CD4-positive, alpha-beta T cell treated with Interleukin-1 beta for 1 hour (primary cell): ENCODE measurements at regions not wholly inside any gene's neighbourhood (a gene's known extent, or its start where the extent isn't known, plus 50 kb on each side); places are given as distances from the start of the nearest gene placed in this dataset.
"Not testable (repeated sequence)": the region's sequence is repeated elsewhere in the genome, so short reads cannot be mapped to it uniquely, and the experiment has no call there.

ENCODE experiments used
- DNase-seq, 2 donors: peaks; one replicate each; pipeline ENCODE4 v3.0.0-alpha.2; 2020 to 2022

- DNase-seq, result no peak
Measured at GRCh38 chr2:194044321-194044720, 1612.7 kb upstream of the SLC39A10 start.

GRCh38 chr2:194021130-194021529 is 1635.9 kb upstream of the SLC39A10 start:
- not testable (repeated sequence) for DNase-seq

- no peak for DNase-seq
Measured at GRCh38 chr2:194020155-194020554, 1636.9 kb upstream of the SLC39A10 start.

- no peak for DNase-seq
Measured at GRCh38 chr2:194015751-194016150, 1641.3 kb upstream of the SLC39A10 start.

GRCh38 chr2:194014639-194015038 is 1642.4 kb upstream of the SLC39A10 start:
- no peak for DNase-seq

GRCh38 chr2:194004590-194005206 is 1652.3 kb upstream of the SLC39A10 start:
- no peak for DNase-seq

- no peak for DNase-seq
Measured at GRCh38 chr2:194003911-194004310, 1653.1 kb upstream of the SLC39A10 start.

- DNase-seq, result no peak
Measured at GRCh38 chr2:194002699-194003368, 1654.2 kb upstream of the SLC39A10 start.

- DNase-seq, result no peak
Measured at GRCh38 chr2:193990868-193991267, 1666.2 kb upstream of the SLC39A10 start.

- DNase-seq, result no peak
Measured at GRCh38 chr2:193989645-193990044, 1667.4 kb upstream of the SLC39A10 start.

- no peak for DNase-seq
Measured at GRCh38 chr2:193988784-193989183, 1668.2 kb upstream of the SLC39A10 start.

GRCh38 chr2:193985272-193985671 is 1671.8 kb upstream of the SLC39A10 start:
- no peak for DNase-seq

GRCh38 chr2:193980599-193980998 is 1676.4 kb upstream of the SLC39A10 start:
- no peak for DNase-seq

GRCh38 chr2:193973781-193974180 is 1683.2 kb upstream of the SLC39A10 start:
- no peak for DNase-seq

GRCh38 chr2:193966590-193966989 is 1690.4 kb upstream of the SLC39A10 start:
- no peak for DNase-seq

- DNase-seq, result no peak
Measured at GRCh38 chr2:193965263-193965662, 1691.8 kb upstream of the SLC39A10 start.

- no peak for DNase-seq
Measured at GRCh38 chr2:193963472-193964119, 1693.4 kb upstream of the SLC39A10 start.

GRCh38 chr2:193946806-193947205 is 1710.2 kb upstream of the SLC39A10 start:
- no peak for DNase-seq

- no peak for DNase-seq
Measured at GRCh38 chr2:193943406-193943960, 1713.5 kb upstream of the SLC39A10 start.

GRCh38 chr2:193935114-193935513 is 1721.9 kb upstream of the SLC39A10 start:
- no peak for DNase-seq

GRCh38 chr2:193929131-193929530 is 1727.9 kb upstream of the SLC39A10 start:
- no peak for DNase-seq

- no peak for DNase-seq
Measured at GRCh38 chr2:193907561-193907960, 1712.8 kb upstream of the TMEFF2 start.

GRCh38 chr2:193900292-193900691 is 1705.6 kb upstream of the TMEFF2 start:
- DNase-seq, result no peak

- DNase-seq, result no peak
Measured at GRCh38 chr2:193895226-193895625, 1700.5 kb upstream of the TMEFF2 start.
